Occipital lobe (tissue), 1 donor: ENCODE measurements at regions not wholly inside any gene's neighbourhood (a gene's known extent, or its start where the extent isn't known, plus 50 kb on each side); places are given as distances from the start of the nearest gene placed in this dataset.

Experiments used
- DNase-seq: peaks from one replicate; lab custom pipeline; 2025; lab: John Stamatoyannopoulos, UW

DNA sequence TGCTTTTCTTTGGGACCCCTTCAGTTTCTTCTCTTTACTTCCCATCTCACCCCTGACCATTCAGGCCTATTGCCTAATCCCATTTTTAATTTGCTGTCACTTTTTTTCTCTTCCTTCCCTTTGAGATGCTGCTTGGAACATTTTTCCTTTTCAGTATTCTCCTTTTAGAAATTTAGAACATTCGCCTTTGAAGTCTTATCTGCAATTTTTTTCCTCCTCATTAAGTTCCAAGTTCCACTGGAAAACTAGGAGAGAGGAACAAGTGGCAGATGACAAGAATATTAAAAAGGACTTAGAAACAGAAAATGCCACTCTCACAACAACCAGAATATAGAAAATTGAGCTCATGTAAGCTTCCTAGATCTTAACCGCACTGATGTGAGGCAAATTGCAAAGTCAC, 126.6 kb downstream of the PSMG1 start:
- DNase-seq, result no peak

DNA sequence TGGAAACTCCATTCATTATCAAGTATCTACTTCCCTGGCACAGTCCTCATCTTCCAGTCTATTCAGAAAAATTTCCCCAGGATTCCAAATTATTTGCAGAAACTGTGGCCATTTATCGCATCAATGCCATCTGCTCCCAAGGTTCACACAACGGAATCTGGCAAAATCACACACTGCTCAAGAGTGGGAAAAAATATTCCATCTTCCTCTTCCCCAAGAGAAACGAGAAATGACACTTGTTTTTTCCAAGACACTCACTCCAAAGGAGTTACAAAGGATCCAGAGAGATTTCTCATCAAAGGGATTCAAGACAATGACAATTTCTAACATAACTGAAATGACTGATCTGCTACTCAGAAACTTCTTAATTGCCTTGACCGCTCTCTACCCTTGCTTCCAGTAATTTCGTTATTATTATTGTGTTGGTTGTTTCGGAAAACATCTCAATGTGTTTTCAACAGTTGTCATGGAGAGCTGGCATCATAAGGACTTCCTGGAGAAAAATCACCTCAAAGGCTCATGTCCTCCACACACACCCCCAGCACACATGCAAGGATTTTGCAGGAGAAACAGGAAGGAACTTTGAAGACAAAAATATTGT, 128.0 kb downstream of the PSMG1 start:
- DNase-seq, result no peak

GRCh38 chr21:39054066-39054465, 129.2 kb downstream of the PSMG1 start:
- DNase-seq, result no peak

- DNase-seq, result no peak
These were observed 130.1 kb downstream of the PSMG1 start for GRCh38 chr21:39053126-39053525.

GRCh38 chr21:39052718-39053117, 130.5 kb downstream of the PSMG1 start:
- no peak for DNase-seq

GRCh38 chr21:39051588-39051949, 131.7 kb downstream of the PSMG1 start:
- no peak for DNase-seq

- no peak for DNase-seq
These were observed 132.2 kb downstream of the PSMG1 start for GRCh38 chr21:39050841-39051587.

- no peak for DNase-seq
These were observed 134.7 kb downstream of the PSMG1 start for GRCh38 chr21:39048574-39048973.

GRCh38 chr21:39048064-39048463, 135.2 kb downstream of the PSMG1 start:
- no peak for DNase-seq

GRCh38 chr21:39047046-39047445, 136.2 kb downstream of the PSMG1 start:
- DNase-seq, result no peak

- DNase-seq, result no peak
These were observed 136.9 kb downstream of the PSMG1 start for GRCh38 chr21:39046236-39046916.

DNA sequence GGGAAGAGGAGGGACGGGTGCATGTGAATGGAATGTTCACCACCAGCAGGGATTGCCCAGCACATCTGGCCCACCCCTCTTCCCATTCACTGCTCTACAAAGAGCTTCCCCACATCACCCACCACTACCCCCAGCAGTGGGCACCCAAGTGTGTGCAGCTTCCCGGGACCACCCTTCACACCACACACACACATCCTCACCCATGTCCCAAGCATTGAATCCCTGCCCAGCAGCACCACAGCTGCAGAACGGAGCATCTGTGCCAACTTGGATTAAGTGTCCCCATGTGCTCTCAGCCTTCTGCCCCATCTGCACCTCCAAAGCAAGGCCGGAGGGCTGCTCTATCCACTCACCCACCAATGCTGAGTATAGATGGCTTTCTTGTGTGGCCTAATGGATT, 141.4 kb downstream of the PSMG1 start:
- DNase-seq, result no peak

DNA sequence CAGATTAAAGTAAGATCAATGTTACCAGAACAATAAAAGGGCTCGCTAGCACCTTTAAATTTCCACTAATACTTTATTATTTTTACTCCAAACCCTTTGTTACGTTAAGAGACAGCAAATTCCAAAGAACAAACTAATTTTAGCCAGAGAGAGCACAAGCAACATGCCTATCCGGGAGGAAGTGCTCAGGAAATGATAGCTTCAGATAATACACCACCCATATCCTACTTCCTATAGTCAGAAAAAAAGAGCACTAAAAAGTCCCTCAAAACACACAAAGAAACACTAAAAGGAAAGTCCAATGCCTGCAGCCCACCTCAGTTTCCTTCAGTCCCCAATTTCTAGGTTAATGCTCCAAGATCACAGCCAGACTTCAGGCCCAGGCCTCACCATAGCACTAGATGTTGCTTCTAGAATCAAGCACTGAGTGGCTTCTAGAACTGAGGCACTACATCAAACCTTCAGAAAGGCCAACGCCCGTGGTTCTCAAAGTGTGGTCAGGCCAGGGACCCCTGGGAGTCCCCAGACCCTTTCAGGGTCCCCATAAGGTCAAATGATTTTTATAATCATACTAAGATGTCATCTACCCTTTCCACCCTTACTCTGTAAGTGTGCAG, 142.6 kb downstream of the PSMG1 start:
- DNase-seq, result no peak

GRCh38 chr21:39037807-39038405, 145.3 kb downstream of the PSMG1 start:
- no peak for DNase-seq

DNA sequence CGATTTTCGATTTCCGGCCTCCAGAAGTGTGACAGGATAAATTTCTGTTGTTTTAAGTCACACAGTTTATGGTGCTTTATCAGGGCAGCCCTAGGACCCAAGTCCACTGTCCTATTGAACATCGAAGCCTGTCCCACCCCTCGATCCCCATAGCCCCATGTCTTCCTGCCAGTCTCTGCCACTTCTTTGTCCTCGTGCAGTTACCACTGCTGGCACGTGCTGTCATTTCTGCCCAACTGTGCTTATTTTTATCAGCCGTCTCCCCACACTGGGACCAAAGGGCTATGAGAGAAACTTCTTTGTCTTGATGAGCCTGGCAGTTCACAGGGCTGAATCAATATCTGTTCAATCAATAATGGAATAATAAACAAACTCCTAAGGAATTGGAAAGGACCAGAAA, 146.7 kb downstream of the PSMG1 start:
- DNase-seq, result no peak

DNA sequence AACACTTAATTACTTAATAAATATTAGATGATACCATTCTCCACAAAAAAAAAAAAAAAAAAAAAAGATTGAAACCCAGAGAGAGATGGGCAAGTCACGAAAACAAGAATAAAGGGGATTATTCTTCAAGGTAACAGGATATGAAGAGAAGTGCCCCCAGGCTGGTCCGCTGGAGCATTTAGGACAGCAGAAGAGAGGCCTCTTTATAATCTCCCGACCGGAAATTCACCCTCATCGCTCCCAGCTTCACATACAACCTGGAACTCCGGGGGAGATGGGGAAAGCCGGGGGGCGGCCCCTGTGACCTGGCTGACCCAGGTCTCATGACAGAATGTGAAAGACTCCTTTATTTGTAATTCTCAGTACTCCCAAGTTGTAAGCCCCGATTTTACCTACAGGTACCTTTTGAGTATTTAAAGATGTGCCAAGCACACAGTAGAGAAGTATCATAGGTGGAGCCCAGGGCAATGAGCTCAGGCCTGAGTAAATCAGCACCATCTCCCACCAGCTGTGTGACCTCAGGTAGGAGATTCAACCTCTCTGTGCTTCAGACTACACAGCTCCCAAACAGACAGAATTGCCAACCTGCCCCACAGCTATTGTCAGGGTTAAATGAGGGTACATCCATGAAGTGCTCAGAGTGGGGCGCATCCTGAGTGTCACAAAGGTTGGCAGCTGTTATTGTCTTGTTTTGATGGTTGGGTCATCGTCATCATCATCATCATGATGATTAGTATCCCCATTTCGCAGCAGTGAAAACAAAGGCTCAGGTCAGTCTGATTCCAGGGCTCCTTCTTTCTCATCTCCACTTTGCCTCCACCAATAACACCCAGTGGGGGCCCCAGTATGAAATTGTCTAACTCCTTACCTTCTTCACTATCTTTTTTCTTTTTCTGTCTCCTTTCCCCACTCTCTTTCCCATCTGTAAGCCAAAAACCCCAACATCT, 148.4 kb downstream of the PSMG1 start:
- DNase-seq, result no peak

- DNase-seq, result no peak
These were observed 149.2 kb downstream of the PSMG1 start for GRCh38 chr21:39033878-39034589.

DNA sequence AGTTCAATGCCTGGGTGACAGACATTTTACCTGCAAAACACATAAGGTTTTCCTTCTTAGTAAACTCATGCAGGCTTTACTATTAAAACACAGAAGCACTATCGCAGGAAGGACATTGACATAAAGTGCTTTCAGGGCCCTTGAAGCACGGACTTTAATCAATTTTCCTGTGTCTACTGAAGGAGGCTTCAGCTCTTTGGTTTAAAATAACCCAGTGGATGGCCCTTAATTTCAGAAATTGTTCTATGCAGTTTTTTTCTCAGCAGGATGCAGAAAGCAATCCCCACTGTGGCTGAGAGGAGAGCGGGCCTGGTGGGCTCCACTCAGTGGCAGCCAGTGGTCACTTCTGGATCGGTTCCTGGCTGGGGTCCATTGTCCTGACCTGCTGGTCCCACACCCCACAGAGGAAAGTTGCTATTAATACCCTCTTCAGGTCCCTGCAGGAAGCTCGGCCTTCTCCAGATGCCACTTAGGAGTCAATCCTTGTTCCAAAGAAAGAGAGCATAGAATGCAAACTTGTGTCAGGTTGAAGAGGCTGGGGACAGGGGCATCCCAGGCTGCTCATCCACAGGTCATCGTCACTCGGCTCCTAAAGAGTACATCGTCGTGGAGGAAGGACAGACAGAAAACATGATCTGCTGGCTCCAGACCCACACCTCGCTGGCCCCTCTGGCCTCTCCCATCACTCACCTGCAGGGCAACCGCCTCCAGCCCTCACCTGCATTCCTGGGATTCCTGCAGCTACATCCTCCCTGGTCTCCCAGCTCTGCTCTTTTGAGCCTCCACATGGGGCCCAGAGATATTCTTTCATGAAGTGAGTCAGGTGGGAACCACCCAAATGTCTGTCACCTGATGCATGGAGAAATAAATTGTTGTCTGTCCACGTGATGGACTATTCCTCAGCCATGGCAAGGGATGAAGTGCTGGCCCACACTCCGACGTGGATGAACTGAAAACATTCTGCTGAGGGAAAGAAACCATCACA, 153.1 kb downstream of the PSMG1 start:
- no peak for DNase-seq
